K562 (cell line): ENCODE measurements at regions not wholly inside any gene's neighbourhood (a gene's known extent, or its start where the extent isn't known, plus 50 kb on each side); places are given as distances from the start of the nearest gene placed in this dataset.

Source experiments
- GTF3C2 ChIP-seq: IDR thresholded peaks from 3 replicates; pipeline ENCODE4 v1.6.1; 2011; ENCODE audit warnings: borderline replicate concordance, mild to moderate bottlenecking, moderate library complexity; ENCODE audit not compliant: insufficient read length; ENCODE audit errors: extremely low read depth
- HDAC6 ChIP-seq: IDR thresholded peaks from 2 replicates; pipeline ENCODE4 v1.6.1; 2012; ENCODE audit warnings: low read depth, mild to moderate bottlenecking, control low read depth, inconsistent platforms, low read length, moderate library complexity
- MAX ChIP-seq: sonication (generic); formaldehyde crosslinking; IDR thresholded peaks from 2 replicates; pipeline ENCODE4 v1.9.0; 2022; ENCODE audit warnings: mild to moderate bottlenecking, missing genetic modification reagents
- SPI1 ChIP-seq: IDR thresholded peaks from 2 replicates; pipeline ENCODE4 v1.6.1; 2011; ENCODE audit warnings: low read depth, low read length, control low read depth, borderline replicate concordance
- STAT5B ChIP-seq: fragments of 250-450 bp; sonication (Bioruptor Pico); IDR thresholded peaks from 2 replicates; pipeline ENCODE4 v1.8.0; 2021; ENCODE audit warnings: mild to moderate bottlenecking, inconsistent platforms
- TCF3 ChIP-seq: sonication (generic); formaldehyde crosslinking; IDR thresholded peaks from 2 replicates; pipeline ENCODE4 v1.4.0; 2020; ENCODE audit warnings: mild to moderate bottlenecking, missing genetic modification reagents
- XRCC3 ChIP-seq: fragments of 450-650 bp; IDR thresholded peaks from 2 replicates; pipeline ENCODE4 v1.6.1; 2017; ENCODE audit warnings: mild to moderate bottlenecking, moderate library complexity
- ZC3H11A ChIP-seq: IDR thresholded peaks from 2 replicates; pipeline ENCODE4 v1.6.1; 2012; ENCODE audit warnings: low read depth, low read length, improper control_type of control experiment
- ZNF121 ChIP-seq: sonication (generic); formaldehyde crosslinking; conservative IDR thresholded peaks from 2 replicates; pipeline ENCODE4 v1.8.0; 2022; ENCODE audit warnings: missing genetic modification reagents
- ZNF143 ChIP-seq: sonication (generic); formaldehyde crosslinking; IDR thresholded peaks from 2 replicates; pipeline ENCODE4 v1.9.0; 2022; ENCODE audit warnings: mild to moderate bottlenecking, missing genetic modification reagents
- ZNF253 ChIP-seq: fragments of 250-450 bp; sonication (Bioruptor Pico); conservative IDR thresholded peaks from 2 replicates; pipeline ENCODE4 v1.6.1; 2021; ENCODE audit warnings: mild to moderate bottlenecking

GRCh38 chr18:28740575-28740974, 563.6 kb upstream of the CDH2 start (continued):
- TF ChIP-seq XRCC3 (no peak), HDAC6 (no peak), ZNF253 (CRISPR knock-in tag) (no peak), TCF3 (CRISPR knock-in tag) (no peak), STAT5B (CRISPR knock-in tag) (no peak), GTF3C2 (no peak), ZC3H11A (no peak), SPI1 (no peak), MAX (CRISPR knock-in tag) (no peak), ZNF143 (CRISPR knock-in tag) (no peak), ZNF121 (CRISPR knock-in tag) (no peak)
